ENCODE measurements at regions not wholly inside any gene's neighbourhood (a gene's known extent, or its start where the extent isn't known, plus 50 kb on each side); places are given as distances from the start of the nearest gene placed in this dataset.

DNA sequence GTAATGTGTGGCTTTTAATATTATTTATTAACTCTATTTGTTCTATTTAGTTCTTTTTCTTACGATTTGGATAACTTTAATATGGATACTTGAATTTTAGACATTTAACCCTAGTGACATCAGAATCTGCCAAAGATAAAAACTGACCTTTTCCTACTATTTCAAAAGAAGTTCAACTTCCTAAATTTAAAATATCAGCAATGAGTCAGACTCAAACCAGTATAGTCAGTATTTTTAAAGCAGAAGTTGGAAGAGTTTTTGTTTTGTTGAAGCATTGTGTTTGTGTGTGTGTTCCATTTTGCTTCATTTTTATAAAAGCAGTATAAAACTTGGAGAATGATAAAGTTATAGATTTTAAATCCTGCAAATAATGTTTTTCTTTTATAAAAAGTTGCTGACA lies 251.8 kb upstream of the RASA1 start:
- TF ChIP-seq HDAC2 (IDR thresholded peaks at IDR 0.05) (no peak), CHD4 (IDR thresholded peaks at IDR 0.05; ENCODE audit: borderline replicate concordance) (no peak), MAZ (IDR thresholded peaks at IDR 0.05; ENCODE audit: borderline replicate concordance, low read depth, low read length) (no peak), EP300 (IDR thresholded peaks at IDR 0.05) (no peak), EHMT2 (IDR thresholded peaks at IDR 0.05; ENCODE audit: low read depth) (no peak), TP53 (CRISPR knock-in tag; IDR thresholded peaks at IDR 0.05) (no peak), POLR2AphosphoS2 (conservative IDR thresholded peaks at IDR 0.05; ENCODE audit: low read length) (no peak), FOSB (CRISPR knock-in tag; IDR thresholded peaks at IDR 0.05) (no peak), JUN (IDR thresholded peaks at IDR 0.05) (no peak), KDM5A (IDR thresholded peaks at IDR 0.05) (no peak), SMC3 (IDR thresholded peaks at IDR 0.05) (no peak)
- TF ChIP-seq, protein P1, sequence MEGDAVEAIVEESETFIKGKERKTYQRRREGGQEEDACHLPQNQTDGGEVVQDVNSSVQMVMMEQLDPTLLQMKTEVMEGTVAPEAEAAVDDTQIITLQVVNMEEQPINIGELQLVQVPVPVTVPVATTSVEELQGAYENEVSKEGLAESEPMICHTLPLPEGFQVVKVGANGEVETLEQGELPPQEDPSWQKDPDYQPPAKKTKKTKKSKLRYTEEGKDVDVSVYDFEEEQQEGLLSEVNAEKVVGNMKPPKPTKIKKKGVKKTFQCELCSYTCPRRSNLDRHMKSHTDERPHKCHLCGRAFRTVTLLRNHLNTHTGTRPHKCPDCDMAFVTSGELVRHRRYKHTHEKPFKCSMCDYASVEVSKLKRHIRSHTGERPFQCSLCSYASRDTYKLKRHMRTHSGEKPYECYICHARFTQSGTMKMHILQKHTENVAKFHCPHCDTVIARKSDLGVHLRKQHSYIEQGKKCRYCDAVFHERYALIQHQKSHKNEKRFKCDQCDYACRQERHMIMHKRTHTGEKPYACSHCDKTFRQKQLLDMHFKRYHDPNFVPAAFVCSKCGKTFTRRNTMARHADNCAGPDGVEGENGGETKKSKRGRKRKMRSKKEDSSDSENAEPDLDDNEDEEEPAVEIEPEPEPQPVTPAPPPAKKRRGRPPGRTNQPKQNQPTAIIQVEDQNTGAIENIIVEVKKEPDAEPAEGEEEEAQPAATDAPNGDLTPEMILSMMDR (IDR thresholded peaks at IDR 0.05), result no peak
- TF ChIP-seq, protein P2, sequence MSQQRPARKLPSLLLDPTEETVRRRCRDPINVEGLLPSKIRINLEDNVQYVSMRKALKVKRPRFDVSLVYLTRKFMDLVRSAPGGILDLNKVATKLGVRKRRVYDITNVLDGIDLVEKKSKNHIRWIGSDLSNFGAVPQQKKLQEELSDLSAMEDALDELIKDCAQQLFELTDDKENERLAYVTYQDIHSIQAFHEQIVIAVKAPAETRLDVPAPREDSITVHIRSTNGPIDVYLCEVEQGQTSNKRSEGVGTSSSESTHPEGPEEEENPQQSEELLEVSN (IDR thresholded peaks at IDR 0.05; ENCODE audit: borderline replicate concordance, low read depth), result no peak
- TF ChIP-seq, protein P3, sequence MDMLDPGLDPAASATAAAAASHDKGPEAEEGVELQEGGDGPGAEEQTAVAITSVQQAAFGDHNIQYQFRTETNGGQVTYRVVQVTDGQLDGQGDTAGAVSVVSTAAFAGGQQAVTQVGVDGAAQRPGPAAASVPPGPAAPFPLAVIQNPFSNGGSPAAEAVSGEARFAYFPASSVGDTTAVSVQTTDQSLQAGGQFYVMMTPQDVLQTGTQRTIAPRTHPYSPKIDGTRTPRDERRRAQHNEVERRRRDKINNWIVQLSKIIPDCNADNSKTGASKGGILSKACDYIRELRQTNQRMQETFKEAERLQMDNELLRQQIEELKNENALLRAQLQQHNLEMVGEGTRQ (IDR thresholded peaks at IDR 0.05), result no peak
